ENCODE measurements at regions not wholly inside any gene's neighbourhood (a gene's known extent, or its start where the extent isn't known, plus 50 kb on each side); places are given as distances from the start of the nearest gene placed in this dataset.

GRCh38 chr4:81745050-81745449 lies 273.3 kb upstream of the RASGEF1B start:
- no peak for TF ChIP-seq CTCF (IDR thresholded peaks at IDR 0.05)
- no peak for TF ChIP-seq EZH2 (IDR thresholded peaks at IDR 0.05; ENCODE audit: borderline replicate concordance, insufficient read depth, low read depth, low read length, poor library complexity, severe bottlenecking)
